ENCODE measurements at regions not wholly inside any gene's neighbourhood (a gene's known extent, or its start where the extent isn't known, plus 50 kb on each side); places are given as distances from the start of the nearest gene placed in this dataset.
A peak's percentile ranks its signal among the peaks of the same experiment; 100 is the strongest.

DNA sequence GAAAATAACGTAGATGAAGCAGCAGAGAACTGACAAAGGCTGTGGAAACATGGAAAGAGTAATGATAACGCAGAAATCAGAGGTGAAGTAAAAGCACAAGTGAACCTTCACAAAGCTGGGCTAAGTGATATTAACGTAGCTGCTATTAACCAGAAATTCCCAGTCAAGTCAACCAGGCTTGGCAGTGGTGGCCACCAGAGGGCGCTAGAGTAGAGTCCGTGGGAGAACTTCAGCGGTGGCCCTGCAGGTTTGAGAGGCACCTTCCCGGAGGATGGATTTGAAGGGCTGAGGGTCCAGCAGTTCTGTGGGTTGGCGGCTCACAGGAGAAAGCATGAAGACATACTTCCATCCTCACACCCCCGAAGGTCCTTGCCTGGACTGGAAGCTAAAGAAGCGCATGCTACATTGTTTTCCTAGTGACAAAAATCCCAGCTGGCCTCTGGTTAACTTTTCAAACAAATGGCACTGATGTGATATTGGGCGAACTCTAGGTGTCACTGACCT lies 81.7 kb upstream of the ZNF648 start:
- DNase-seq (ENCODE audit: low spot score) = peak; percentile 71
- H3K27ac ChIP-seq (ENCODE audit: extremely low read length, insufficient read depth, low read length) = no peak overlapping the region
- no peaks in the 10 kb centered on the region for H4K20me1 ChIP-seq (ENCODE audit: insufficient read depth, low read length)
- CTCF ChIA-PET (ENCODE audit: low intra/inter-chr PET ratio, low total read pairs) = interaction anchor here (0.9 to 3.6 kb wide), 4 partner anchors 59 to 256 kb away, joined by 4 to 70 read pairs (median 9); no protein-coding TSS in a partner anchor
- peaks cover 51% of the 10 kb centered on the region for H3K4me1 ChIP-seq (ENCODE audit: insufficient read depth, low read length)
- H3K79me2 ChIP-seq (ENCODE audit: insufficient read depth, low read length) = no peaks in the 10 kb centered on the region
- peak; percentile 90 for ATAC-seq
- WGBS (ENCODE audit: low lambda C conversion rate) = 6% methylated on average over 11 of the region's 11 CpGs
- no TSS peak for BruUV-seq (replicated peaks)
- no peaks in the 10 kb centered on the region for H3K36me3 ChIP-seq (replicated peaks in 1 of 2; ENCODE audit: control insufficient read depth in 1 of 2, insufficient read depth in 2 of 2, low read length in 2 of 2)
- in situ Hi-C loops (cut with HindIII; ENCODE audit: extremely low pct_ligation_motif_present, low pct_unique_long_range_greater_than_20kb) (loop anchor here (5.0 to 10.0 kb wide), 2 partner anchors 102 to 254 kb away; no protein-coding TSS in a partner anchor), intact Hi-C loops (cut with micrococcal nuclease; ENCODE audit: unreplicated experiment) (loop anchor here (1.0 to 5.0 kb wide), 3 partner anchors 58 to 253 kb away; no protein-coding TSS in a partner anchor)
- peak overlapping the region; percentile 60 for H3K4me2 ChIP-seq (ENCODE audit: low read depth, low read length)
- no peaks in the 10 kb centered on the region for H3K27me3 ChIP-seq (ENCODE audit: control insufficient read depth in 1 of 2, insufficient read depth in 2 of 2, low read length in 2 of 2)
- 0 out of 2 replicates have a peak overlapping the region, but pooled peaks have one; percentile 27 for H3K9ac ChIP-seq (ENCODE audit: insufficient read depth, low read depth, low read length)
- FAIRE-seq = peak; percentile 85
- H3K9me3 ChIP-seq (ENCODE audit: low read length) = no peaks in the 10 kb centered on the region
- peak overlapping the region in 1 of 3 experiments; percentile 30; a peak in 2 of 6 replicates for H3K4me3 ChIP-seq (replicated peaks in 1 of 3; ENCODE audit: insufficient read depth in 1 of 3, low read depth in 2 of 3, low read length in 3 of 3)
- POLR2A ChIA-PET = interaction anchor here (0.6 to 5.9 kb wide), 12 partner anchors 58 to 253 kb away, joined by 3 to 48 read pairs (median 7); partner anchors contain the start of gene GLUL
- H2AFZ ChIP-seq (ENCODE audit: low read length) = peak overlapping the region; percentile 57
- TF ChIP-seq ZNF253 (CRISPR knock-in tag; IDR thresholded peaks at IDR 0.05; ENCODE audit: borderline replicate concordance) (no peak), ZMYM4 (CRISPR knock-in tag; IDR thresholded peaks at IDR 0.05) (0 out of 2 replicates have a peak, but pooled peaks have one; percentile 52), KLF11 (CRISPR knock-in tag; IDR thresholded peaks at IDR 0.05) (peak; percentile 46; the same call in 1 of the 2 replicates), SOX13 (IDR thresholded peaks at IDR 0.05) (no peak), SOX13 (CRISPR knock-in tag; conservative IDR thresholded peaks at IDR 0.05 in 1 of 2, IDR thresholded peaks at IDR 0.05 in 1 of 2) (peak in 1 of 2 experiments; percentile 25; a peak in 1 of 4 replicates), FOXA1 (IDR thresholded peaks at IDR 0.05) (no peak), FOXA1 (CRISPR knock-in tag; IDR thresholded peaks at IDR 0.05) (0 out of 2 replicates have a peak, but pooled peaks have one; percentile 8), RAD21 (CRISPR knock-in tag; IDR thresholded peaks at IDR 0.05) (peak; percentile 92), XRCC5 (optimal IDR thresholded peaks at IDR 0.05; ENCODE audit: low read length) (peak; percentile 65), ZNF501 (CRISPR knock-in tag; IDR thresholded peaks at IDR 0.05) (peak; percentile 13; the same call in 1 of the 2 replicates), FOXA3 (CRISPR knock-in tag; IDR thresholded peaks at IDR 0.05) (peak; percentile 50; the same call in 1 of the 2 replicates), MIXL1 (CRISPR knock-in tag; IDR thresholded peaks at IDR 0.05) (peak; percentile 43), FOSL2 (CRISPR knock-in tag; IDR thresholded peaks at IDR 0.05) (peak; percentile 40; the same call in 1 of the 2 replicates), KLF6 (CRISPR knock-in tag; IDR thresholded peaks at IDR 0.05) (0 out of 2 replicates have a peak, but pooled peaks have one; percentile 46)
- TF ChIP-seq, protein P1, sequence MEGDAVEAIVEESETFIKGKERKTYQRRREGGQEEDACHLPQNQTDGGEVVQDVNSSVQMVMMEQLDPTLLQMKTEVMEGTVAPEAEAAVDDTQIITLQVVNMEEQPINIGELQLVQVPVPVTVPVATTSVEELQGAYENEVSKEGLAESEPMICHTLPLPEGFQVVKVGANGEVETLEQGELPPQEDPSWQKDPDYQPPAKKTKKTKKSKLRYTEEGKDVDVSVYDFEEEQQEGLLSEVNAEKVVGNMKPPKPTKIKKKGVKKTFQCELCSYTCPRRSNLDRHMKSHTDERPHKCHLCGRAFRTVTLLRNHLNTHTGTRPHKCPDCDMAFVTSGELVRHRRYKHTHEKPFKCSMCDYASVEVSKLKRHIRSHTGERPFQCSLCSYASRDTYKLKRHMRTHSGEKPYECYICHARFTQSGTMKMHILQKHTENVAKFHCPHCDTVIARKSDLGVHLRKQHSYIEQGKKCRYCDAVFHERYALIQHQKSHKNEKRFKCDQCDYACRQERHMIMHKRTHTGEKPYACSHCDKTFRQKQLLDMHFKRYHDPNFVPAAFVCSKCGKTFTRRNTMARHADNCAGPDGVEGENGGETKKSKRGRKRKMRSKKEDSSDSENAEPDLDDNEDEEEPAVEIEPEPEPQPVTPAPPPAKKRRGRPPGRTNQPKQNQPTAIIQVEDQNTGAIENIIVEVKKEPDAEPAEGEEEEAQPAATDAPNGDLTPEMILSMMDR (CRISPR knock-in tag; IDR thresholded peaks at IDR 0.05) = peak; percentile 95
- TF ChIP-seq, protein P2, sequence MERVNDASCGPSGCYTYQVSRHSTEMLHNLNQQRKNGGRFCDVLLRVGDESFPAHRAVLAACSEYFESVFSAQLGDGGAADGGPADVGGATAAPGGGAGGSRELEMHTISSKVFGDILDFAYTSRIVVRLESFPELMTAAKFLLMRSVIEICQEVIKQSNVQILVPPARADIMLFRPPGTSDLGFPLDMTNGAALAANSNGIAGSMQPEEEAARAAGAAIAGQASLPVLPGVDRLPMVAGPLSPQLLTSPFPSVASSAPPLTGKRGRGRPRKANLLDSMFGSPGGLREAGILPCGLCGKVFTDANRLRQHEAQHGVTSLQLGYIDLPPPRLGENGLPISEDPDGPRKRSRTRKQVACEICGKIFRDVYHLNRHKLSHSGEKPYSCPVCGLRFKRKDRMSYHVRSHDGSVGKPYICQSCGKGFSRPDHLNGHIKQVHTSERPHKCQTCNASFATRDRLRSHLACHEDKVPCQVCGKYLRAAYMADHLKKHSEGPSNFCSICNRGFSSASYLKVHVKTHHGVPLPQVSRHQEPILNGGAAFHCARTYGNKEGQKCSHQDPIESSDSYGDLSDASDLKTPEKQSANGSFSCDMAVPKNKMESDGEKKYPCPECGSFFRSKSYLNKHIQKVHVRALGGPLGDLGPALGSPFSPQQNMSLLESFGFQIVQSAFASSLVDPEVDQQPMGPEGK (CRISPR knock-in tag; IDR thresholded peaks at IDR 0.05) = 0 out of 2 replicates have a peak, but pooled peaks have one; percentile 28
- TF ChIP-seq, protein P3, sequence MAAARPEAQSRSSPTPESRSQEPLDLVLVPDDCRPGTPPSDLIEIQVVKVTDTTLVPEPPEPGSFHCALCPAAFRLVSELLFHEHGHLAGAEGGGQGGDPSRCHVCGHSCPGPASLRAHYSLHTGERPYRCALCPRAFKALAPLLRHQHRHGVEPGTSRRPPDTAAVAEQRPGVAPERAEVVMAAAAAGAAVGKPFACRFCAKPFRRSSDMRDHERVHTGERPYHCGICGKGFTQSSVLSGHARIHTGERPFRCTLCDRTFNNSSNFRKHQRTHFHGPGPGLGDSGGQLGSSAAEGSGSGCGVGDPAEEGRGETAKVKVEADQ (CRISPR knock-in tag; IDR thresholded peaks at IDR 0.05; ENCODE audit: borderline replicate concordance) = no peak
- TF ChIP-seq, protein P4, sequence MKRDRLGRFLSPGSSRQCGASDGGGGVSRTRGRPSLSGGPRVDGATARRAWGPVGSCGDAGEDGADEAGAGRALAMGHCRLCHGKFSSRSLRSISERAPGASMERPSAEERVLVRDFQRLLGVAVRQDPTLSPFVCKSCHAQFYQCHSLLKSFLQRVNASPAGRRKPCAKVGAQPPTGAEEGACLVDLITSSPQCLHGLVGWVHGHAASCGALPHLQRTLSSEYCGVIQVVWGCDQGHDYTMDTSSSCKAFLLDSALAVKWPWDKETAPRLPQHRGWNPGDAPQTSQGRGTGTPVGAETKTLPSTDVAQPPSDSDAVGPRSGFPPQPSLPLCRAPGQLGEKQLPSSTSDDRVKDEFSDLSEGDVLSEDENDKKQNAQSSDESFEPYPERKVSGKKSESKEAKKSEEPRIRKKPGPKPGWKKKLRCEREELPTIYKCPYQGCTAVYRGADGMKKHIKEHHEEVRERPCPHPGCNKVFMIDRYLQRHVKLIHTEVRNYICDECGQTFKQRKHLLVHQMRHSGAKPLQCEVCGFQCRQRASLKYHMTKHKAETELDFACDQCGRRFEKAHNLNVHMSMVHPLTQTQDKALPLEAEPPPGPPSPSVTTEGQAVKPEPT (CRISPR knock-in tag; IDR thresholded peaks at IDR 0.05; ENCODE audit: low read depth) = 0 out of 2 replicates have a peak, but pooled peaks have one; percentile 2
